HG02885 (cell line): ENCODE measurements at regions not wholly inside any gene's neighbourhood (a gene's known extent, or its start where the extent isn't known, plus 50 kb on each side); places are given as distances from the start of the nearest gene placed in this dataset.

Experiments used
- ATAC-seq: cut with Tn5 transposase; IDR thresholded peaks from one replicate; pipeline ENCODE4 v1.9.1; 2021; ENCODE audit warnings: mild to moderate bottlenecking; ENCODE audit not compliant: unreplicated experiment, poor library complexity

DNA sequence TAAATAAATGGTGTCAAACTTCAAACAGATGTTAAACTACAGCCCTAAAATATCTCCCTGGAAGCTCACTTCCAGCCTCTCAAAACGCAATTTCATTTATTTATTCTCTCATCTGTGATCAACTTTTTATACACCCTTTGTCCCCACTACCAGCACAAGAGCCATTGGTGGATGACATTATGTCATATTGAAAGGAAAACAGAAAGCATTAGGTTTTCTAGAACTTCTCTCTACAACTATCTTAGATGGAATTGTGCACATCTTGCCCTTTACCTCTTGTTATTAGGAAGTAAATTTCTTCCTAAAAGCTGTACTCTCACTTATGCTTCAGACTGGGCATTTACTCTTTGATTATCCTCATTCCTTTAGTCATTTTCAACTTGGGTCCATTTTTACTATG is 771.2 kb upstream of the GJE1 start:
- peak; percentile 50 for ATAC-seq

DNA sequence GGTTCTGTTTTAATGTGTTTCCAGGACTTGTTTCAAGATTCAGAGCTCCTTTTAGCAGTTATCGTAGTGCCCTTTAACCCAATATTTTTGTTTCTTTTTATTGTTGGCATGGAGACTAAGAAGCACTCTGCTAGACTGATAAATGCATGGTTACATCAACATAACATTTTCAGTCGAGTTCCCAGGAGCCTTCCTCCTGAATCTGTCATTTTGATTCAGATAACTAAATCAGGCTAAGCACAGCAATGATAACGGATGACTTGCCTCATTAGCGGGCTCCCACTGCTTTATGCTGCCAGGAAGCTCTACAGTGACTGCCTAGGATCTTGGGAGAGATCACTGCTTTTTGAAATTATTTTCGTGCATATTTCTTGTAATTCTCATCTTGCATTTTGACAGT is 772.8 kb upstream of the GJE1 start:
- ATAC-seq = no peak

DNA sequence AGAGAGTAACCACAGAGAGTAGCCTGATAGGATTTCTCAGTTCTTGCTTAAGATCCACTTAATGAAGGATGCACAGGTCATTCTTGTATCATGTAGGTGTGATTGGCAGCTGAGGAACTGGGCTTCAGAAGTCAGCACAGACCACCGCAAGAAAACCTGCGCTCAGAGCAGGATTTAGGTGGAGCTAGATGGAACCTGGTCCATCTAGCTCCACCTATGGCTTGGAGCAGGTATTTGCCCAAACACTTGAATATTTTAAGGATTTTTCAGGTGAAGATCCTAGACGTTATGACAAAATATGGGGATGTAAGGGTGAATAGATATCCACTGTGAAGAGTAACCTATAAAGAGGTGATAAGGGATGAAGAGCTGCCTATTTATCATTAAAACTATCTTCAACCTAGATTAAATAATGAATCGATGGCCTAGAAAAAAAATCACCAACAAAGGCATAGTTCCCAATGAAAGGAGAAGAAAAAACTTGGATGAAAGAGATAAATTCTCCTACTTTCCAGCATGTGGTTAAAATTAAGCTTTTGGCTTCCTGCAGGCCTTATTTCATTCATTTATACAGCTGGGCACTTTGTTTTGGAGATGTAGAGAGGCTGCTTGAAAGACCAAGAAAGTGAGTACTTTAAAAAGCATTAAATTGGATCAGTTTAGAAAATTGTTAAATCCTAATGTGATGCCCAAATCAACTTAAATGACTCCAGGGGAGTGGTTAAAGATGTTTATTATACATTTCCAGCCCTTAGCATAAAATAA is 778.4 kb upstream of the GJE1 start:
- no peak for ATAC-seq

DNA sequence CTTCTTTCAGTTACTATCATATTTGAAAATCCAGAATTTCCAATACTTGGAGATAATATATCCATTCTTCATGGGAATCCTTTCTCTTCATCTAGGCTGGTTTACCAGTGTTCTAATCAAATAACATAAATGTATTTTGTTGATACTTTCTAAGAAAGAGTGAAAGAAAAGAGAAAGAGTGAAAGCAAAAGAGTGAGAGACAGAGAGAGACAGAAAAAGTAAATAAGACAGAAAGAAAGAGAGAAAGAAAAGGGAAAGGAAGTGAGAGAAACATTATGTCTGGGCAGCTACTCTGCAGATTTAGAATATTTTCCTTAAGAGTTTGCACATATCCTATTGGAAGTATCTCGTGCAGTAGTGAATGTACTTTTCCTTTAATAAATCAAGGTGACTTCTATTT is 781.0 kb upstream of the GJE1 start:
- ATAC-seq = no peak

DNA sequence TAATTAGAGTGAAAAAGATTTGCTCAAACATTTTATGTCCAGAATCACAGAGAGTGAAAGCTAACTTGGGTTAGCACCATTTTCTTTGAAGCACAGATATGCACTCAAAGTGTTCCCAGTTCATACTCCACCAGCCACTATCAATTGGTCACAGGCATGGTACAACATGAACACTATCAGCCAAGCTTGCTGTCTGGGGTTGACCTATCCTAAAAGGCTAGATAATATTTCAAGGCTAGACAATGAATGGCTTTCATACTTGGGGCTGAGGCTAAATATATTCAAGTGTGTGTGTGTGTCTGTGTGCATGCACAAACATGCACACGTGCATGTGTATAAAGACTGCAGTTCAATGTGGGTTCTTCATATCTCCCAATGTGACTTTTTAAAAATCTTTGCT is 783.0 kb upstream of the GJE1 start:
- ATAC-seq = no peak

DNA sequence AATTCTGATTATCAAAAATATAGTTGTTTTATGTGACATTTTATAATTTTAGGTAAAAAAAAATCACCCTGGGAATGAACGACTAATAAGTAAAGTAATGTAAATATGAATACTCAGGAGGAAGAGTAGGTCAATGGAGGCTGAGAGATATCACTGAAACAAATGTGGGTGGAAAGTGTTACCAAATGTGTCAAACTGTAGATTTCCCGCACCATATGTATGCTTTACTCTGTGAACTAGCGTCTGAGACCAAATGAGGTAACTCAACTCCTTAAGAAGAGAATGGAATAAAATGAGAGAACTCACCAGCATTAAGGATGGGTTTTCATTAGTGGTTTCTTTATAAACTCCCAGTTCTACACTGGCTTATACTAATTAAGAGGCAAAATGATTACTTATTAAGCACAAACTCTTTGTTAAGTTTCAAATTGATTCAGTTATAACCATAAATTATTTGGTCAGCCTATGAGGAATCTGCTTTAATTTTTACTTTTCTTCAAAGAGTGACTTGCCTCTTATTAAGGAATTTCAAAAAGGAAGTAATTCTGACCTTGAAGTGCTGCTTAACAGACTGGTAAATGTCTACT is 784.7 kb upstream of the GJE1 start:
- ATAC-seq = no peak

DNA sequence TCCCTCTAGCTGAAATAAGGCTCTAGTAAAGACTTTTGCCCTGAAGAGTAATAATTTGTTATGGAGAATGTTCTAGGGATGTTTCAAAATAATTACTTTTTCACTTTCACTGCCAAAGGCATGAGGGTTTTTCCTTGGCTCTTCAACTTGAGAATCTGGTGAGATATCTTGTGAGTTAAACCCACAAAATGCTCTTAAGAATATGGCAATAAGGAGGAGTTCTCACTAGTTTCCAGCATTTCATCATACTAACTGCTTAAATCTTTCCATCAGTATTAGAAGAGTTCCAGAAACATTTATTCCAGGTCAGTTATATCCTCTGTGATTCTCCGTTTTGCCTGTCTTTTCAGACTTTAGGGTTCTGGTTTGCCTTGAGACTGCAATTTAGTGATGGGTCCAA is 785.6 kb upstream of the GJE1 start:
- no peak for ATAC-seq

DNA sequence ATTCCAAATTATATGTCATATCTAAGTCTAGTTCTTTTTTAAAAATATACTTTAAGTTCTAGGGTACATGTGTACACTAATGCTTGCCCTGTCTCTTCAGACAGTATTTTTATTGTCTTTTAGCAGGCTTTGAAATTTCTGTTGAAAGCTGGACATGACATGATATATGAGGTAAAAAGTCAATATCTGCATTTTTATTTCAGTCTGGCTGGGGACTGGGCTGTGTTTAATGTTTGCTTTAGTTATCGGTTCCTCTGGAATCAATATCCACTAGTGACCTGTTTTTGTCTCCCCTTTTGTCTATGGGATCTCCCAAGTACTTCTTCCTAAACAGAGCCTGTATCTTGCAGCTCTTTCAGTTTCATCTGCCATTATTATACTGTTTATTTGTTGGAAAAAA is 786.2 kb upstream of the GJE1 start:
- no peak for ATAC-seq

DNA sequence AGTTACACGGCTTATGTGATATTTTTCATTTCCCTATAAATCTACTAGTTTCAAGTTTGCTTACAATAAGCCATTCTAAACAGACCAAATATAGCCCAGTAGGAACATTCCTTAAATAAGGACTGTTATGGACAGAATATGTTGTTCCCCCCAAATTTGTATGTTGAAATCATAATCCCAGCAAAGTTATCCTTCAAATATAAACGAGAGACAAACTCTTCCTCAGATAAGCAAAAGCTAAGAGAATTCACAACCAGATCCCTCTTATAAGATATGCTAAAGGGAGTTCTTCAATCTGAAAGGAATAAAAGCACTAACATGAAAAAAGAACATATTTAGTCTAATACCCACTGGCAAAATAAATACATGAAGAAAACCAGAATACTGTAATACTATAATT is 795.5 kb upstream of the GJE1 start:
- ATAC-seq = no peak

DNA sequence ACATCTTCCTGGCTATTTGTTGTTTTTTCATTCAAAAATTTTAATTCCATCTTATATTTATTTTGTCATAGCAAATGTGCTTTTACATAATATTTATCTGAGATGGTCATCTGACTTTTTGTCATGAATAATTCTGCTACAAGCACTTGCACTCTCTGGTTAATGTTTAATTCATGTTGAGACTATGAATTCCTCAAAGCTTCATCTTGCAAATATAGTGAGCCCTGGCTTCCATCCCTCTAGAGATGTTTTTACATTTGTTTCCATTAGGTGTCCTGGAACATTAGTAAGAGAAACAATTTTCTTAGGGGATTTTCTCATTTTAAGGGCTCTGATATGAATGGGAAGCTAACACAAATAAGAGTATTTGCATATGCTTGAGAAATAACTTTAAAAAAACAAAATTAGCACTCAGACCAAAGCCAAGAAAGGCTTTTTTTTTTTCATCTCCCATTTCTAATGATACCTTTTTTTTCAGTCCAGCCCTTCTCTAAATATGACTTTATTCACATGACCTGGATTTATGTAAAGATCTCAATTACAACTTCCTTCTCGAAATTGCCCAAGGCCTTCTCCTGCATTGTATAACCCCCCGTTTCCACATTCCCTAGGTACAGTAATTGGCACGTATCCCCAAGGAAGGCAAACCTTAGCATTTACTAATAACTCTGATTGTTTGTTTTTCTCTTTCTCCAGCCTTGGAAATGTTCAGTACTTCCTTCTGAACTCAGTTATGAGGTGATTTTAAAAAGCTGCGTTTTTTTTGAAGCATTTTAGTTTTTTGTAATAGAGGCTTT is 797.0 kb upstream of the GJE1 start:
- ATAC-seq = no peak

DNA sequence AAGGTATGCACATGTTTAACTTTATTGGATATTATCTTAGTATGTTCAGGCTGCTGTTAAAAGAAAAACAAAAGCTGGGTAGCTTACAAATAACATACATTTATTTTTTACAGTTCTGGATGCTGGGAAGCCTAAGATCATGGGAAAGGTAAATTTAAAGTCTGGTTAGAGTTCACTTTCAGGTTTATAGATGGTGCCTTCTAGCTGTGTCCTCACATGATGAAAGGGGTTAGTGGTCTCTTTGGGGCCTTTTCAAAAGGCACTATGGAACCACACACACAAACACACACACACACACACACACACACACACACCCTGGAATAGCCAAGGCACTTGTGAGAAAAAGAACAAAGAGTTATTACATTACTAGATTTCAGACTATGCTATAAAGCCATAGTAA is 805.8 kb upstream of the GJE1 start:
- no peak for ATAC-seq

DNA sequence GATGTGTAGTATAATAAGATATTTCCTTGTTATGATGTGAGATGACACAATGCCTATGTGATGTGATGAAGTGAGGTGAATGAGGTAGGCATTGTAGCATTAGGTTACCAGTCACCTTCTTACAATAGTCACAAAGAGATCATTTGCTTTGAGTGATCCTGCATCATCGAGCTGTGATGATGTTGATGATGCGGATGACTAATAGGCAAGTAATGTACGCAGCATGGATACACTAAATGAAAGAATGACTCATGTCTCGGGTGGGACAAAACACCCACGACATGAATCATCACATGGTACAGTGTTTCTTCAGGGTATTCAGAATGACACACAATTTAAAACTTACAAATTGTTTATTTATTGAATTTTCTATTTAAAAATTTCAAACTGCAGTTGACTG is 806.3 kb upstream of the GJE1 start:
- ATAC-seq = peak; percentile 73

DNA sequence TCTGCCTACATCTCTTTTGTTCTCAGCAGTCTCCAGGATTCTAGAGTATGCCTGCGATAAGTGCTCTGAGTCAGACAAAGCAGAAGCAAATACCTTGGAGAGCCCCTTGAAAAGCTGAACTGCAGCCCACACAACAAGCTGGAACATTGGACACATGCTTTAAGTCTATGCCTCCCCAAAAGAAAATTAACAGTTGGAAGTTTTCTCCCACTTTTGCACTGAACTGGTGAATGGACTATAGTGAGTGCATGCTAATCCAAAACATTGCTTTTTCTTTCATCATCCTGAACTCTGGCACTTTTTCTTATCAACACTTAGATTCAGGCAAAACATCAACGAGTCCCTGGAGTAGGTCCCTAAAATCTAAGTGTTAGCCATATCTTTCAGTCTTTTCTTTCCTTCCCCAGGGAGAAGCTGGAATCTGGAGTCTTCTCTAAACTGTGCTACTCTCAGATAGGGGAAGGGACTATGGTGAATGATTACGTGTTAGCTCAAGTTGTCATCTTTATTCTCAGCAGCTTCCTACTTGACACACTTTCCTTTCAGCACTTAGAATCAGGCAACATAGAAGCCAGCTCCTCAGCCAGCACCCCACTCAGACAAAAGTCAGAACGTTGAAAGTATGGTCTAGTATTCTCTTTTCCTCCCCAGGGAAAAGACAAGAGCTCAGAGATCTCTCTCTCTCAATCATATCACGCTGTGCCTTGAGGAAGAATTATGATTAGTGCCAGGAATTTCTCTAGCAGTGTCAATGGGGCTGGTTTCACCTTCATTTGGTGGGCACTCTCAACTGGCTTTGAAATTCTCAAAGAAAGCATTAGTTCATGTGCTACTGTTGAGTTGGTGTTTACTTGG is 811.0 kb upstream of the GJE1 start:
- ATAC-seq = no peak

DNA sequence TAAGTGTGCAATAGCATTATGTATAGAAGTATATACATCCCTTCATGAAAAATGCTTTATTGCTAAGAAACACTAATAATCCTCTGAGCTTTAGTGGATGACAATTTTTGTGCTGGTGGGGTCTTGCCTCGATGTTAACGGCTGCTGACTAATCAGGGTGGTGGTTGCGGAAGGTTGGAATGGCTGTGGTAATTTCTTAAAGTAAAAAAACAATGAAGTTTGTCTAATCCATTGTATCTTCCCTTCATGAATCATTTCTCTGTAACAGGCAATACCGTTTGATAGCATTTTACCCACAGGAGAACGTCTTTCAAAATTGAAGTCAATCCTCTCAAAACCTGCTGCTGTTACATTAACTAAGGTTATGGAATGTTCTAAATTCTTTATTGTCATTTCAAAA is 816.5 kb upstream of the GJE1 start:
- ATAC-seq = no peak

DNA sequence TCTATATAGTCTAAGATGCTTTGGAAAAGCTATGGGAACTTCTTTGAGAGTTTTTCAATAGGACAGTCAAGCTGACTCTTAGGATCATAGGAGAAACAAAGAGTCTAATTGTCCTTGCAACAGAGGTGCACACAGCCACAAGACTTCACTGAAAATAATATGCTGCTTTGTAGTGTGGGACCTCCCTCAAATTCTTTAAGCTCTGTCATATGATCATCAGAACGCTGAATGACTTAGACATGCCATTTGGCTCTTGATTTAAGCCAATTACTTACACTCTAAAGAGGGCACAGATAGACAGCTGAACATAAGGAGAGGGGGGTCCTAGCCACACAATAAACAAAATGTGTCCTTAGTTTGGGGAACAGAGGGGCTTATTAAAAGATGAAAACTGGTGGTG is 818.7 kb upstream of the GJE1 start:
- no peak for ATAC-seq

DNA sequence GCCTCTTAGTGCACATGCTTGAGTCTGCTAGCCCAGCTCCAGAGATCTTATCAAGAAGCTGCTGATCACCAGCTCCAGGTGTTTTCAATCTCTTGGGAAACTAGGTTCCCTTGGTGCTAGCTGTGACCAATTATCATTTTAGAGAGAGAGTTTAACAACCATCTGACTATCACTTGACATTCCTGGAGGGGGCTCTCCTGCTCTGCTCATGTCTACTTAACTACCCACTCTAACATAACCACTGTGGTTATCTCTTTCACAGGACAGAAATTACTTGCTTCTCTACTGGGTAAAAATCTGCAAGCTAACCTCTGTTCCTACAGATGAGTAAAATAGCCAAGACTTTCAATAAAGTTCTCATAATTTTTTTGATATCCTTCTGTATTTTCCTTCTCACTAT is 823.4 kb upstream of the GJE1 start:
- ATAC-seq = peak; percentile 73

DNA sequence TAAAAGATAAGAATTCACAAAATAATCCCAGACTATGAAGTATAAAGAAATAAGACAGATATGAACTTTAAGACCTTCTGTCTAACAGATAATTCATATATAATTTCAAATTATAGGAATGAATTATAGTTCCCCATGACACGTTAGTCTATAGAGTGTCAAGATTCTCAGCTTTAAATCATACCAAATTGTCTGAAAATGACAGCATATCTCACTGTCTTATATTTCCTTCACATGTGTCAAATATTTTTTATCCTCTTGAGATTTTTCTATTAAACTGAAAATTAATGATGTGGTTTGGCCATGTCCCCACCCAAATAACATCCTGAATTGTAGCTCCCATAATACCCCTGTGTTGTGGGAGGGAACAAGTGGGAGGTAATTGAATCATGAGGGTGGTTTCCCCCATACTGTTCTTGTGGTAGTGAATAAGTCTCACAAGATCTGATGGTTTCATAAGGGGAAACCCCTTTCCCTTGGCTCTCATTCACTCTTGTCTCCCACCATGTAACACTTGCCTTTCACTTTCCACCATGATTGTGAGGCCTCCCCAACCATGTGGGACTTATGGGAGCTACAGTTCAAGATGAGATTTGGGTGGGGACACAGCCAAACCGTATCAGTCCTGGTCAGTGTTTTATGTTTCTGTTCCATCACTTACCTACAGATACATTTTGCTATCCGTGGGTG is 825.3 kb upstream of the GJE1 start:
- ATAC-seq = no peak

DNA sequence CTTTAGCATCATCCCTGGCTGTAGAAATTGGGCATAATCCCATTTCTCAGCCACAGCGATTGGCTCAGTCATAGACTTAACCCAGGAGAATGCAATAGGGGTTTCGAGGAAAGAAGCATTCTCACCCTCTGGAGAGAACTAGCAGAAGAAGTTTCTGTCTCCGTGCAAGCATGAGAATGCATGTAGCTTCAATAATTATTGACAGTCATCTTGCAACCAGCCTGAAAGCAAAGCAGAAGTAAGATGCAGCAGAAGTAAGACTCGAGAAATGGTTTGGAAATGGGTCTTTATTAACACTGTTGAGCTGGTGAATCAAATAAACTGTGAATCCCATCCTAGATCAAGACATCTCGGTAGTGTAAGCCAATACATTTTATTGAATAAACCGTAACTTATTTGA is 828.8 kb upstream of the GJE1 start:
- no peak for ATAC-seq

DNA sequence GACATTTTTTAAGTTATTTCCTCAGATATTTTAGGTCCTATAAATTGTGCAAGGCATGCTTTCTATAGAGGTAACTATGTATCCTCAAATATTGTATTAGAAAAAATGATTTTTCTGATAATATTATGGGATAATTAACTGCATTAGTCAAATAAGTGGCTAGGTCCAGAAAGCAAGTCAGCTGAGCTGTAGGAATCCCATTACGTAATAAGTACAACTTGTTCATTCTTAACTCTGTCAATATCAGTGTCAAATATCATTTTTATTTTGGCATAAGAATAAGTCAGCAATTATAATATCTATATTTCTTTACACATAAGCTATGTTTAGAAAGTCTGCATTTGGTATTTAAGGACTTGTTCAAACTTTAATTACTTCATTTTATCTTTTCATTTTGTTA is 830.9 kb upstream of the GJE1 start:
- no peak for ATAC-seq
